Esophagus squamous epithelium (tissue), 4 donors: ENCODE measurements at regions not wholly inside any gene's neighbourhood (a gene's known extent, or its start where the extent isn't known, plus 50 kb on each side); places are given as distances from the start of the nearest gene placed in this dataset.

ENCODE experiments used
- POLR2A ChIP-seq, 4 donors: fragments of 450-650 bp; IDR thresholded peaks; one replicate each; pipeline ENCODE4 v1.6.1; 2017; ENCODE audit warnings: antibody characterized with exemption in 4 of 4, mild to moderate bottlenecking in 4 of 4, moderate library complexity in 3 of 4
- TF ChIP-seq, protein P1 (sequence below), 6 experiments: fragments of 450-650 bp in 4 of 6; fragments of 200-600 bp in 2 of 6; sonication (generic) in 2 of 6; IDR thresholded peaks; one replicate each; pipeline ENCODE4 v1.5.1; 2016 to 2019; ENCODE audit warnings: antibody characterized with exemption in 6 of 6, mild to moderate bottlenecking in 4 of 6, moderate library complexity in 4 of 6

DNA sequence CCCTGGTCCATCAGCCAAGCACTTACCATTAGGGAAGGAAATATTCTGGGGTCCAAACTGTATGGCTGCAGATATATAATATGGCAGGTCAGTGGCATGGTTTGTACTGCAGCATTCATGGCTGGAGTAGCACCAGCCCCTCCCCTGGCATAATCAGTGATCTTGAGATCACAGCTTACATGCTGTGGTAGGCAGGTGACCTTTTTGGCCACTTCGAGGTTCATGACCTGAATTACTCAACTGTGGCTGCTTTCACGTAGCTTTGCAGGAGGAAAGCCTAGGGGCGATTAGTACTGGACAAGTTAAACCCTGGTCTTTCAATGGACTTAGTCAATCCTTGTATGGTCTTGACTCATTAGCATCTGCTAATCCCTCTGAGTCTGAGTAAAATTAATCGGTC is 169.8 kb downstream of the SPRY2 start:
- TF ChIP-seq, protein P1, sequence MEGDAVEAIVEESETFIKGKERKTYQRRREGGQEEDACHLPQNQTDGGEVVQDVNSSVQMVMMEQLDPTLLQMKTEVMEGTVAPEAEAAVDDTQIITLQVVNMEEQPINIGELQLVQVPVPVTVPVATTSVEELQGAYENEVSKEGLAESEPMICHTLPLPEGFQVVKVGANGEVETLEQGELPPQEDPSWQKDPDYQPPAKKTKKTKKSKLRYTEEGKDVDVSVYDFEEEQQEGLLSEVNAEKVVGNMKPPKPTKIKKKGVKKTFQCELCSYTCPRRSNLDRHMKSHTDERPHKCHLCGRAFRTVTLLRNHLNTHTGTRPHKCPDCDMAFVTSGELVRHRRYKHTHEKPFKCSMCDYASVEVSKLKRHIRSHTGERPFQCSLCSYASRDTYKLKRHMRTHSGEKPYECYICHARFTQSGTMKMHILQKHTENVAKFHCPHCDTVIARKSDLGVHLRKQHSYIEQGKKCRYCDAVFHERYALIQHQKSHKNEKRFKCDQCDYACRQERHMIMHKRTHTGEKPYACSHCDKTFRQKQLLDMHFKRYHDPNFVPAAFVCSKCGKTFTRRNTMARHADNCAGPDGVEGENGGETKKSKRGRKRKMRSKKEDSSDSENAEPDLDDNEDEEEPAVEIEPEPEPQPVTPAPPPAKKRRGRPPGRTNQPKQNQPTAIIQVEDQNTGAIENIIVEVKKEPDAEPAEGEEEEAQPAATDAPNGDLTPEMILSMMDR (IDR thresholded peaks at IDR 0.05) = no peak
- no peak for TF ChIP-seq POLR2A (IDR thresholded peaks at IDR 0.05)
